ENCODE measurements at regions not wholly inside any gene's neighbourhood (a gene's known extent, or its start where the extent isn't known, plus 50 kb on each side); places are given as distances from the start of the nearest gene placed in this dataset.

- Histone ChIP-seq H3K9ac (ENCODE audit: low read length) (no peak overlapping the region), H3K27me3 (ENCODE audit: insufficient read depth, low read depth, low read length) (peaks cover 6% of the 10 kb centered on the region)
Observed at GRCh38 chr10:100614429-100615095, 78.8 kb downstream of the HIF1AN start.

DNA sequence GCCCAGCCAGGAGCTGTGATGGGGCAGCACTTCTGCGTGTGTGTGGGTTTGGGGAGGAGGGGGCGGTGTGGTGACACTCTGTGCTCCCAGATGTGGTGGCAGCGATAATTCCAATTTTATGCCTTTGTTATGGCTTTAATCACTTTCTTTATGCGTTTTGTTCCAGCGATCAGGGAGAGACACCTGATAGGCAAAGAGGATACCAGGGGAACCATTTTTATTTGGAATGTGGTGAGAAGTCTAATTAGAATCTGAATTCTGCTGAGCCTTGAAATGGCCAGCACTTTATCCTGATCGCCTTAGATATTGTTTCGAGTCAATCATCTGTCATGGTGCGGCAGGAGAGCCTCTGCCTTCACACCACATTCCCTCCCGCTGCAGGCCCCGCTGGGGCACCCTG is 79.5 kb downstream of the HIF1AN start:
- Histone ChIP-seq H3K27me3 (ENCODE audit: insufficient read depth, low read depth, low read length) (peaks cover 6% of the 10 kb centered on the region), H3F3A (ENCODE audit: insufficient read depth, low read length, poor library complexity, severe bottlenecking) (no peaks in the 10 kb centered on the region), H3K4me2 (ENCODE audit: low read length) (no peak overlapping the region), H2AFZ (ENCODE audit: low read depth, low read length) (no peak overlapping the region), H3K27ac (ENCODE audit: low read length) (no peak overlapping the region), H3K9me3 (ENCODE audit: low read length) (no peaks in the 10 kb centered on the region), H3K4me3 (ENCODE audit: low read length) (no peak overlapping the region), H3K36me3 (ENCODE audit: insufficient read depth, low read length) (no peaks in the 10 kb centered on the region), H3K9ac (ENCODE audit: low read length) (no peak overlapping the region), H3K79me2 (replicated peaks; ENCODE audit: insufficient read depth, low read length) (no peaks in the 10 kb centered on the region), H4K20me1 (ENCODE audit: insufficient read depth) (no peaks in the 10 kb centered on the region), H3K9me2 (ENCODE audit: insufficient read depth, low read length) (no peaks in the 10 kb centered on the region)
- TF ChIP-seq MXI1 (conservative IDR thresholded peaks at IDR 0.05; ENCODE audit: poor library complexity, severe bottlenecking) (no peak), SMC3 (conservative IDR thresholded peaks at IDR 0.05; ENCODE audit: poor library complexity) (no peak), EP300 (conservative IDR thresholded peaks at IDR 0.05; ENCODE audit: poor library complexity, severe bottlenecking) (no peak), TAF1 (IDR thresholded peaks at IDR 0.05; ENCODE audit: low read depth) (no peak), POLR2AphosphoS5 (IDR thresholded peaks at IDR 0.05) (no peak), EZH2 (IDR thresholded peaks at IDR 0.05; ENCODE audit: borderline replicate concordance, insufficient read depth, low read length, poor library complexity, severe bottlenecking) (no peak), RAD21 (conservative IDR thresholded peaks at IDR 0.05) (no peak)
- TF ChIP-seq, protein P1, sequence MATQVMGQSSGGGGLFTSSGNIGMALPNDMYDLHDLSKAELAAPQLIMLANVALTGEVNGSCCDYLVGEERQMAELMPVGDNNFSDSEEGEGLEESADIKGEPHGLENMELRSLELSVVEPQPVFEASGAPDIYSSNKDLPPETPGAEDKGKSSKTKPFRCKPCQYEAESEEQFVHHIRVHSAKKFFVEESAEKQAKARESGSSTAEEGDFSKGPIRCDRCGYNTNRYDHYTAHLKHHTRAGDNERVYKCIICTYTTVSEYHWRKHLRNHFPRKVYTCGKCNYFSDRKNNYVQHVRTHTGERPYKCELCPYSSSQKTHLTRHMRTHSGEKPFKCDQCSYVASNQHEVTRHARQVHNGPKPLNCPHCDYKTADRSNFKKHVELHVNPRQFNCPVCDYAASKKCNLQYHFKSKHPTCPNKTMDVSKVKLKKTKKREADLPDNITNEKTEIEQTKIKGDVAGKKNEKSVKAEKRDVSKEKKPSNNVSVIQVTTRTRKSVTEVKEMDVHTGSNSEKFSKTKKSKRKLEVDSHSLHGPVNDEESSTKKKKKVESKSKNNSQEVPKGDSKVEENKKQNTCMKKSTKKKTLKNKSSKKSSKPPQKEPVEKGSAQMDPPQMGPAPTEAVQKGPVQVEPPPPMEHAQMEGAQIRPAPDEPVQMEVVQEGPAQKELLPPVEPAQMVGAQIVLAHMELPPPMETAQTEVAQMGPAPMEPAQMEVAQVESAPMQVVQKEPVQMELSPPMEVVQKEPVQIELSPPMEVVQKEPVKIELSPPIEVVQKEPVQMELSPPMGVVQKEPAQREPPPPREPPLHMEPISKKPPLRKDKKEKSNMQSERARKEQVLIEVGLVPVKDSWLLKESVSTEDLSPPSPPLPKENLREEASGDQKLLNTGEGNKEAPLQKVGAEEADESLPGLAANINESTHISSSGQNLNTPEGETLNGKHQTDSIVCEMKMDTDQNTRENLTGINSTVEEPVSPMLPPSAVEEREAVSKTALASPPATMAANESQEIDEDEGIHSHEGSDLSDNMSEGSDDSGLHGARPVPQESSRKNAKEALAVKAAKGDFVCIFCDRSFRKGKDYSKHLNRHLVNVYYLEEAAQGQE (IDR thresholded peaks at IDR 0.05; ENCODE audit: borderline replicate concordance): no peak

More at GRCh38 chr10:100614429-100615095, 78.8 kb downstream of the HIF1AN start:
- Histone ChIP-seq H3K79me2 (replicated peaks; ENCODE audit: insufficient read depth, low read length) (no peaks in the 10 kb centered on the region), H3K9me2 (ENCODE audit: insufficient read depth, low read length) (no peaks in the 10 kb centered on the region), H3F3A (ENCODE audit: insufficient read depth, low read length, poor library complexity, severe bottlenecking) (no peaks in the 10 kb centered on the region), H4K20me1 (ENCODE audit: insufficient read depth) (no peaks in the 10 kb centered on the region), H3K9me3 (ENCODE audit: low read length) (no peaks in the 10 kb centered on the region), H3K4me3 (ENCODE audit: low read length) (no peak overlapping the region), H3K4me2 (ENCODE audit: low read length) (no peak overlapping the region), H3K36me3 (ENCODE audit: insufficient read depth, low read length) (no peaks in the 10 kb centered on the region), H3K27ac (ENCODE audit: low read length) (no peak overlapping the region), H2AFZ (ENCODE audit: low read depth, low read length) (no peak overlapping the region)
- TF ChIP-seq POLR2AphosphoS5 (IDR thresholded peaks at IDR 0.05) (no peak), CTCF (IDR thresholded peaks at IDR 0.05; ENCODE audit: poor library complexity, severe bottlenecking) (no peak), RAD21 (conservative IDR thresholded peaks at IDR 0.05) (no peak), SMC3 (conservative IDR thresholded peaks at IDR 0.05; ENCODE audit: poor library complexity) (no peak), MXI1 (conservative IDR thresholded peaks at IDR 0.05; ENCODE audit: poor library complexity, severe bottlenecking) (no peak), EP300 (conservative IDR thresholded peaks at IDR 0.05; ENCODE audit: poor library complexity, severe bottlenecking) (no peak), TAF1 (IDR thresholded peaks at IDR 0.05; ENCODE audit: low read depth) (no peak), EZH2 (IDR thresholded peaks at IDR 0.05; ENCODE audit: borderline replicate concordance, insufficient read depth, low read length, poor library complexity, severe bottlenecking) (no peak)
- TF ChIP-seq, protein P1 (IDR thresholded peaks at IDR 0.05; ENCODE audit: borderline replicate concordance): no peak

Data from neural cell (in vitro differentiated cells).